Gastroesophageal sphincter (tissue), 3 donors: ENCODE measurements at regions not wholly inside any gene's neighbourhood (a gene's known extent, or its start where the extent isn't known, plus 50 kb on each side); places are given as distances from the start of the nearest gene placed in this dataset.

ENCODE experiments used
- POLR2A ChIP-seq, 2 donors: fragments of 450-650 bp; IDR thresholded peaks; one replicate each; pipeline ENCODE4 v1.6.1; 2017; ENCODE audit warnings: antibody characterized with exemption in 2 of 2, mild to moderate bottlenecking in 2 of 2, moderate library complexity in 1 of 2
- TF ChIP-seq, protein P1 (sequence below), 4 experiments: fragments of 200-600 bp in 2 of 4; fragments of 450-650 bp in 2 of 4; sonication (generic) in 1 of 4; IDR thresholded peaks; one replicate each; pipeline ENCODE4 v1.5.1; 2017 to 2019; ENCODE audit warnings: antibody characterized with exemption in 4 of 4, mild to moderate bottlenecking in 2 of 4, moderate library complexity in 2 of 4

DNA sequence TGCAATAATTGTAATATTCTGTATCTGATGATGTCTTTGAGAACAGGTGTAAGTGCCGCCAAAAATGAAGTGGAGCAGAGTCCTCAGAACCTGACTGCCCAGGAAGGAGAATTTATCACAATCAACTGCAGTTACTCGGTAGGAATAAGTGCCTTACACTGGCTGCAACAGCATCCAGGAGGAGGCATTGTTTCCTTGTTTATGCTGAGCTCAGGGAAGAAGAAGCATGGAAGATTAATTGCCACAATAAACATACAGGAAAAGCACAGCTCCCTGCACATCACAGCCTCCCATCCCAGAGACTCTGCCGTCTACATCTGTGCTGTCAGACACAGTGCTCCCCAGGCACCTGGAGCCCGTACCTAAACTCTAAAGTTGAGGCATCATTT, 268.7 kb downstream of the DAD1 start:
- TF ChIP-seq POLR2A (IDR thresholded peaks at IDR 0.05), result no peak
- TF ChIP-seq, protein P1, sequence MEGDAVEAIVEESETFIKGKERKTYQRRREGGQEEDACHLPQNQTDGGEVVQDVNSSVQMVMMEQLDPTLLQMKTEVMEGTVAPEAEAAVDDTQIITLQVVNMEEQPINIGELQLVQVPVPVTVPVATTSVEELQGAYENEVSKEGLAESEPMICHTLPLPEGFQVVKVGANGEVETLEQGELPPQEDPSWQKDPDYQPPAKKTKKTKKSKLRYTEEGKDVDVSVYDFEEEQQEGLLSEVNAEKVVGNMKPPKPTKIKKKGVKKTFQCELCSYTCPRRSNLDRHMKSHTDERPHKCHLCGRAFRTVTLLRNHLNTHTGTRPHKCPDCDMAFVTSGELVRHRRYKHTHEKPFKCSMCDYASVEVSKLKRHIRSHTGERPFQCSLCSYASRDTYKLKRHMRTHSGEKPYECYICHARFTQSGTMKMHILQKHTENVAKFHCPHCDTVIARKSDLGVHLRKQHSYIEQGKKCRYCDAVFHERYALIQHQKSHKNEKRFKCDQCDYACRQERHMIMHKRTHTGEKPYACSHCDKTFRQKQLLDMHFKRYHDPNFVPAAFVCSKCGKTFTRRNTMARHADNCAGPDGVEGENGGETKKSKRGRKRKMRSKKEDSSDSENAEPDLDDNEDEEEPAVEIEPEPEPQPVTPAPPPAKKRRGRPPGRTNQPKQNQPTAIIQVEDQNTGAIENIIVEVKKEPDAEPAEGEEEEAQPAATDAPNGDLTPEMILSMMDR (IDR thresholded peaks at IDR 0.05), result no peak
